ENCODE measurements at regions not wholly inside any gene's neighbourhood (a gene's known extent, or its start where the extent isn't known, plus 50 kb on each side); places are given as distances from the start of the nearest gene placed in this dataset.

DNA sequence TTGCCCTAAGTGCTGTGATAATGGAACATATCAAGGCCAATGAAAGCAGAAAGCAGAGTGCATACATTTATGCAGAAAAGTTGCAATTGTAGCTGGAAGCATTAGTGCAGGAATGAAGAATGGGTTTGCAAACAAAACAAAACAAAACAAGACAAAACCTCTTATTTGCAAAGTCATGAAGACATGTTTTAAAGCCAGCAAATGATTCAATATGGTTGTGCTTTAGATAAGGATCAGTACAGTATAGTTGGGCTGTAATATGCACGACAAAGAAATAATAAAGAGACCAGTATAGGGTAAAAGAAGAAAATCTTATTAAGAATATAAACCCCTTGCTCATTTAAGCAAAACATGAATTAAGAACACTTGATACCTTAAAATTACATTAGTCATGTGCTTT, 398.1 kb downstream of the KIF2B start:
- WGBS, 2 experiments (ENCODE audit: extremely low coverage in 1 of 2, insufficient coverage in 1 of 2, insufficient read length in 1 of 2, insufficient replicate concordance in 2 of 2, low coverage in 1 of 2, low lambda C conversion rate in 2 of 2, missing lambda C conversion rate in 1 of 2), result 96% methylated on average over 1 of the region's 1 CpG; no CpG with 5 or more reads in 1 of the 2 experiments
- Histone ChIP-seq H4K5ac (ENCODE audit: insufficient read length, low read depth, low read length) (no peak overlapping the region), H3K79me2 (ENCODE audit: control insufficient read depth in 1 of 2, insufficient read depth in 2 of 2, low read length in 2 of 2) (no peaks in the 10 kb centered on the region), H3K36me3 (ENCODE audit: control insufficient read depth in 2 of 4, insufficient read depth in 4 of 4, low read length in 3 of 4) (no peaks in the 10 kb centered on the region), H4K91ac (replicated peaks; ENCODE audit: insufficient read length, low read length) (no peak overlapping the region), H3K4me2 (ENCODE audit: insufficient read depth in 1 of 2, low read depth in 2 of 2, low read length in 2 of 2) (no peak overlapping the region), H2BK12ac (ENCODE audit: low read depth, low read length) (no peak overlapping the region), H2BK15ac (ENCODE audit: low read length) (no peak overlapping the region), H2BK20ac (ENCODE audit: low read length) (no peak overlapping the region), H2BK120ac (replicated peaks; ENCODE audit: low read depth, low read length) (no peak overlapping the region), H3K4me3 (ENCODE audit: extremely low read depth in 1 of 4, insufficient read depth in 2 of 4, low read depth in 3 of 4, low read length in 4 of 4) (no peak overlapping the region), H3K56ac (replicated peaks; ENCODE audit: insufficient read length, low read depth, low read length) (no peak overlapping the region), H3K4me1 (replicated peaks in 1 of 4; ENCODE audit: control insufficient read depth in 3 of 4, insufficient read depth in 4 of 4, low read length in 3 of 4) (0 out of 7 replicates have a peak, but pooled peaks cover 0 to 3% (median 0%) of the 10 kb centered on the region in 4 experiments), H2BK5ac (ENCODE audit: low read depth, low read length) (no peak overlapping the region), H3K9ac (replicated peaks in 1 of 4; ENCODE audit: extremely low read depth in 1 of 4, low read depth in 3 of 4, low read length in 3 of 4) (no peak overlapping the region), H3K14ac (ENCODE audit: insufficient read length) (no peak overlapping the region), H3K23me2 (ENCODE audit: low read depth, low read length) (no peaks in the 10 kb centered on the region), H3K27ac (ENCODE audit: low read depth, low read length) (no peak overlapping the region), H3K23ac (ENCODE audit: insufficient read length) (no peak overlapping the region), H3K4ac (replicated peaks; ENCODE audit: insufficient read length, low read depth, low read length) (no peak overlapping the region), H2AFZ (ENCODE audit: low read length) (no peak overlapping the region), H4K8ac (ENCODE audit: extremely low read depth, insufficient read depth, low read length) (no peak overlapping the region), H3K18ac (ENCODE audit: extremely low read depth, low read length) (no peak overlapping the region), H4K20me1 (replicated peaks in 1 of 2; ENCODE audit: control insufficient read depth in 1 of 2, insufficient read depth in 2 of 2, low read length in 2 of 2) (no peaks in the 10 kb centered on the region), H3K79me1 (ENCODE audit: low read depth, low read length) (no peaks in the 10 kb centered on the region), H3K27me3 (replicated peaks in 1 of 4; ENCODE audit: control insufficient read depth in 3 of 4, extremely low read depth in 1 of 4, insufficient read depth in 3 of 4, low read length in 3 of 4) (no peaks in the 10 kb centered on the region), H2AK5ac (ENCODE audit: low read depth, low read length) (no peak overlapping the region), H3K9me3 (ENCODE audit: insufficient read depth in 2 of 2, low read depth in 1 of 2, low read length in 1 of 2) (no peaks in the 10 kb centered on the region)
- ChIA-PET CTCF (ENCODE audit: partially characterized antibody) (no interaction called here), POLR2A (ENCODE audit: partially characterized antibody) (no interaction called here)
- no peak for FAIRE-seq
- DNase-seq (ENCODE audit: low read depth in 1 of 2, low spot score in 2 of 2), result no peak
- TF ChIP-seq NANOG (IDR thresholded peaks at IDR 0.05; ENCODE audit: insufficient read depth, low read depth, low read length, poor library complexity, severe bottlenecking), result no peak
- no peak for TF ChIP-seq GTF2F1 (IDR thresholded peaks at IDR 0.05; ENCODE audit: borderline replicate concordance, low read depth, low read length)
- no peak for TF ChIP-seq POLR2AphosphoS5 (IDR thresholded peaks at IDR 0.05; ENCODE audit: low read depth, low read length)
